PC-3 (cell line): ENCODE measurements at regions not wholly inside any gene's neighbourhood (a gene's known extent, or its start where the extent isn't known, plus 50 kb on each side); places are given as distances from the start of the nearest gene placed in this dataset.

Source experiments
- EZH2 ChIP-seq: fragments of 300-600 bp; sonication (generic); IDR thresholded peaks from one replicate; pipeline ENCODE4 v1.6.1; 2017; ENCODE audit warnings: antibody characterized with exemption, mild to moderate bottlenecking, low read length; ENCODE audit not compliant: unreplicated experiment
- EZH2phosphoT487 ChIP-seq: fragments of 300-600 bp; sonication (generic); IDR thresholded peaks from 2 replicates; pipeline ENCODE4 v1.6.1; 2018; ENCODE audit warnings: mild to moderate bottlenecking, antibody characterized with exemption, low read length, borderline replicate concordance
- TF ChIP-seq, protein P1 (sequence below): fragments of 300-600 bp; sonication (generic); conservative IDR thresholded peaks from 2 replicates; pipeline ENCODE4 v1.5.1; 2017; ENCODE audit warnings: antibody characterized with exemption, low read depth, mild to moderate bottlenecking, low read length

DNA sequence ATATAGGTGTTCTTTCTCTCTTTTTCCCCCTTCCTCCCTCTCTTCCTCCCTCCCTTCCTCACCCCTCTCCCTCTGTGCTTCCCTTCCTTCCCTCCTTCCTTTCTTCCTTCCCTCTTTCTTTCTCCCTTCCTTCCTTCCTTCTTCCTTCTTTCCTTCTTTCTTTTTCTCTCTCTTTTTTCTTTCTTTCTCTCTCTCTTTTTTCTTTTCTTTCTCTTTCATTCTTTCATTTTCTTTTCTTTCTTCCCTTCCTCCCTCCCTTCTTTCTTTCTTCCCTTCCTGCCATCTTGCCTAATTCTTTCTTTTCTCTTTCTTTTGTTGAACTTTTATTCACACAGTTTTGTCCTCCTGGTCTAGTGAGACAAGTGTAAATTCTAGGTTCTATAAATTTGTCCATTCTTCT lies 1595.6 kb downstream of the SI start:
- TF ChIP-seq, protein P1, sequence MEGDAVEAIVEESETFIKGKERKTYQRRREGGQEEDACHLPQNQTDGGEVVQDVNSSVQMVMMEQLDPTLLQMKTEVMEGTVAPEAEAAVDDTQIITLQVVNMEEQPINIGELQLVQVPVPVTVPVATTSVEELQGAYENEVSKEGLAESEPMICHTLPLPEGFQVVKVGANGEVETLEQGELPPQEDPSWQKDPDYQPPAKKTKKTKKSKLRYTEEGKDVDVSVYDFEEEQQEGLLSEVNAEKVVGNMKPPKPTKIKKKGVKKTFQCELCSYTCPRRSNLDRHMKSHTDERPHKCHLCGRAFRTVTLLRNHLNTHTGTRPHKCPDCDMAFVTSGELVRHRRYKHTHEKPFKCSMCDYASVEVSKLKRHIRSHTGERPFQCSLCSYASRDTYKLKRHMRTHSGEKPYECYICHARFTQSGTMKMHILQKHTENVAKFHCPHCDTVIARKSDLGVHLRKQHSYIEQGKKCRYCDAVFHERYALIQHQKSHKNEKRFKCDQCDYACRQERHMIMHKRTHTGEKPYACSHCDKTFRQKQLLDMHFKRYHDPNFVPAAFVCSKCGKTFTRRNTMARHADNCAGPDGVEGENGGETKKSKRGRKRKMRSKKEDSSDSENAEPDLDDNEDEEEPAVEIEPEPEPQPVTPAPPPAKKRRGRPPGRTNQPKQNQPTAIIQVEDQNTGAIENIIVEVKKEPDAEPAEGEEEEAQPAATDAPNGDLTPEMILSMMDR = no peak
- TF ChIP-seq EZH2phosphoT487 = no peak
- no peak for TF ChIP-seq EZH2
